Hematopoietic multipotent progenitor cell treated with erythropoietin and hydrocortisone succinate and interleukin-3 and kit ligand, for 4 days (in vitro differentiated cells): ENCODE measurements at regions not wholly inside any gene's neighbourhood (a gene's known extent, or its start where the extent isn't known, plus 50 kb on each side); places are given as distances from the start of the nearest gene placed in this dataset.
A peak's percentile ranks its signal among the peaks of the same experiment; 100 is the strongest.

Experiments
- DNase-seq: peaks from one replicate; pipeline ENCODE4 v3.0.0-alpha.2; 2015

DNA sequence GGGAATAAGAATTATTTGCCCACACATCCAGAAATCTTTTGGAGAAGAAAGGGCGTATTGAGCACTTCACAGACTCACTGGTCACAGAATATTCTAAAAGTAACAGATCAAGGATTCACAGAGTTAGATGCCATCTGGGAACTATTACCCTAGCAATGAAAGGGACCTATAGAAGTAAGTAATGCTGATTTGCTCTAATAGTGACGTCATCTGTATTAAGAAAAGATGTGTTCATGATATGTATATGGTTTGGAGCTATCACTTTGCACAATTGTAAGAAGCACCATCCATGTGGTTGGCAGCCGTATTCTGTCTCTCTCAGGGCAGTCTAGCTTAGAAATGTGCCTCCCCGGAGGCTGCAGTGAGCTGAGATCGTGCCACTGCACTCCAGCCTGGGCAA is 52.8 kb upstream of the SV2C start:
- DNase-seq: no peak

DNA sequence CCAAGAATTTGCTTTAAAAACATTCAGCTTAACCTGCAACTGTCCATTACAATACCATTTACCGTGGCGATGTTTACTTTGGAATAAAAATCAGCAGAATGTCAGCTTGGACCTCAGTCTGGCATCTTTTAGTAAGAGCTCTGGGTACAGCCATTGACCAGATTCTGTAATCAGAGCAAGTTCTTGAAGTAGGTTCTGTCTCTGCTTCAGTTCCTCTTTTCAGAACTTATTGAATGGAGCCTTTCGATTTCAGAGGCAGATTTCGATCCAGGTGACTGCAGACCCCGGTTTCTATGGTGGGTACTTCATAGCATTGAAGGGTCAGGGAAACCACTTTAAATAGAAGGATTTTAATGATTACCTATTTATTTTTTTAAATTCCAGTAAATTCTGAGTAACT is 53.4 kb upstream of the SV2C start:
- DNase-seq: no peak

DNA sequence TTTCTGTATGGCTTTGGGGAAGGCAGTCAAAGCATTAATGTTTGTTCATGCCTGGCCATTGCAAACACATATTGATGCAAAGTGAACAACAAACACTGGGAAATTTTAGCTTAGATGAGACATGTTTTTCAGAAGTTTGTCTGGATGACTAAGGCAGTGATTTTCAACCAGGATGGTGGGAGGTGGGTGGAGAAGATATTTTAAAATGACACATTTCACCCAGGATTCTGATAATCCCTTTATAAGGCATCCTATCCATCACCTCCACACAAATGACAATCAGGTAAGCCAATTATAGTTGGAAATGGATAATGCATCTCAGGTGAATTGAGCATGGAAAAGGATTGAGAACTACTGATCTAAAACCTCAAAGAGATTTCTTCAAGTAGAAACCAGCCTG is 57.4 kb upstream of the SV2C start:
- no peak for DNase-seq

DNA sequence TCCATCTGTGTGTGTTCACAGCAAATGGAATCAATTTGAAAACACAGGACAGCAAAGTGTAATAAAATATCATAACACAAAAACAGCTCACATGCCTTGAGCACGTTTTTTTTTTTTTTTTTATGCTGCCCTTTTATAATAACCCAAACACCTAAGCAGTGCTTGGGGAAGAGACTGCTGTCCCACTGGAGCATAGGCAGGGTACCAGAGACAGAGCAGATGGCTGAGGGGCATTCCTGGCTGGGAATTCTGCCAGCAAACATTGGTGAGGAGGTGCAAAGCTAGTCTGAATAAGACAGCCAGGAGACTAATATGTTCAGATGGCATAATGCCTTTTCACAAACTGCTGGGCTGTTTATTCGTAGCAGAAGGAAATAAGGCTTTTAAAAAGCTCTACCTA is 58.1 kb upstream of the SV2C start:
- no peak for DNase-seq

DNA sequence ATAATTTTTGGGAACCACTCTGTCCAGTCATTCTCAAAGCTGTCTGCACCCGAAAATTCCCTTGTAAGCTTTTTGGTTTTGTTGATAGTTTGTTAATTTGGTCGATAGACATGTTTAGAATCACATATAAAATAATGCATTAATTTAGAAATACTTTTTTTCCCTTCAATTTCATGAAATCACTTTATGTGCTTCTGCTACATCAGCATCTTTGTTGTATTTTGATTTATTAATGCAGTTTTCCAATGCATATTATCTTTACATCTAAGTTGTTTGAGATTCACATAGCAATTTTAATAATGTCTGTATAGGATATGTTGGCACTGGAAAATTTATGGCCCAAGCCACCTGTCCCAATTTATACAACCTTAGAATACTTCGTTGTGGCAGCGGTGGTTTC is 60.6 kb upstream of the SV2C start:
- DNase-seq: no peak

DNA sequence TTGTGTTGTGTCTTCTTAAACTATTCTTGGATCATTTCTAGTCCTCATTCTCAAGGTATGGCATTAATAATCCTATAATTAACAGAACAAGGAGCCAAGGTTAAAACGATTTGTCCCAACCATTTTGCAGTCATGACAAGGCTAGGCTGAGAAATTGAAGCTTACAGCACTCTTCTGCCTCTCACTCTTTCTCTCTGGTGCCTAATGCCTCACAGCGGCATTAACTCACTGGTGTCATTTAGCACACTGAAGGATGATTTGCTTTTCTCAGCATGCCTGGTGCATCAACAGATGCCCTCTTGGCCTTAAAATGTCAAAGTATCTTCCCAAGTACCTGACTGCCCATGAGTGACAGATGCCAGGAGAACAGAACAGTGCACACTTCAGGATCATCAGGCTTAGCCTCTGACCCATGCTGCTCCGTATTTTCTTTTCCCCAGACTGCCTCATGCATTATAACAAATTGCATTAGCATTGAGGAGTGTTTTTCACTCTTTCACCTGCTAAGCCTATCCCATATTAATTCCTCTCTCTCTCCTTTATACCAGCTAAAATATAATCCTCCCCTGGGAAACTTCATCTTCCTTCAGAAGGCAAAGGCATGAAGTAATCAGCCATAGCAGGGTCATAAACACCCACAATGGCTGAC is 61.1 kb upstream of the SV2C start:
- no peak for DNase-seq

DNA sequence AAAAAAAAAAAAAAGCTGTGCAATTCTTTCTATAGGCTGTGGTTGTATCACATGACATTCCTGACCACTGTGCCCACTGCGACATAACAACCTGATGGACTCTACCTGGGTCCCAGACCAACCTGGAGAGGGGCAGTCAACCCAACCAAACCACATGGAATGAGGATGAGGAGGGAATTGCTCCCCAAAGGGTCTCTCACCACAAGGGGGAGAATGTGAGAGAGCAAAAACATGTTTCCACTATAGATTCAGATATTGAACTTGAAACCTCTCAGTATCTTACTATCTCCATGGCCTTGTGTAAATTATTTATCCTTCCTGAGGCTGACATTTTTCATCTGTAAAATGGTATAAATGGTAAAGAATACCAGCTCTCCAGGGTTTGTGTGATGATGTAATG is 66.9 kb upstream of the SV2C start:
- peak; percentile 8 for DNase-seq

DNA sequence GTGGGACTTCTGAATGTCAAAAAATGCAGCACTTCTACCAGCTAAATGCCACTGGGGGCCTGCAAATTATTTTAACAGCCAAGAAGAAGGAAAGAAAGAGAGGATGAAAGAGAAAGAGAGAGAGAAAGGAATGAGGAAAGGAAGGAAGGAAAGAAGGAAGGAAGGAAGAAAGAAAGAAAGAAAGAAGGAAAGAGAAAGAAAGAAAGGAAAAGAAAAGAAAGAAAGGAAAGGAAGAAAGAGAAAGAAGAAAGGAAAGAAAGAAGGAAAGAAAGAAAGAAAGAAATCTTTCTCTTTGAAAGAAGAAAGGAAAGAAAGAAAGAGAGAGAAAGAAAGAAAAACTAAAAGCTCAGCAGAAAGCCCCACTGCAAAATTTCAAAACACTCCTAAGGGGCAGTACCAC is 69.2 kb upstream of the SV2C start:
- no peak for DNase-seq

DNA sequence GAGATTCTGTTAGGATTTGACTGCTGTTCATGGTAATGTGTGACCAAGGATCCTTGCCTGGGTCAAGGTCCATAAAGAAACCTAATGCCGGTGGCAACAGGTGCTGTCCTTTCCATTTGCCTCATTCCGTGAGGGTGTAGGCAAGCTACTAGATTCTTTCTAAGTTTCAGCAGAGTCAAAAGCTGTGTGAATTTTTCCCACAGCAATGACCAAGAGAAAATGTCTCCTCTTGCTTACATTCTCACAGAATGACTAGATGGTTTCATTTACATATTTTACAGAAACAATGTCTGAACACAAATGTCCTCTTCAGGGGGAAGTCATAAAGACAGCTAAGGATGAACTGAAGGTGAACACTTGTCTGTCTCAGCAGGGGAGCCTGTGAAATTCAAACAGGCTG is 75.3 kb upstream of the SV2C start:
- DNase-seq: no peak

DNA sequence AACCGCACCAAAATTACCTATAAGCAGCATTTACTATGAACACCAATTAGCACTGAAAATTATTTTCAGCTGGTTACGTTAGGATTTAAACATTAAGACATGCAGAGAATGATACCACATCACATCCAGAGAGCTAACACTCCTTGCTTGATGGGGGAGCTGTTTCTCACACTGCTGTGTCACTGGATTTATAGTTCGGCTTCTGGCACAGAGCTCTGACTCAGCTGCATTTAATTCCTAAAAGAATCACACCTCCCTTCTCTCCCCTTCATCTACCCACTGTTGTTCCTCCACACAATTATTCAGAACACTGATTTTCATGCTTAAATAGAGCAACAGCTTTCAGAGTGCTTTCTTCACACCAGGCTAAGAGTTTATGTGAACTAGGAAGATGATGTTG is 82.6 kb upstream of the SV2C start:
- DNase-seq: no peak

DNA sequence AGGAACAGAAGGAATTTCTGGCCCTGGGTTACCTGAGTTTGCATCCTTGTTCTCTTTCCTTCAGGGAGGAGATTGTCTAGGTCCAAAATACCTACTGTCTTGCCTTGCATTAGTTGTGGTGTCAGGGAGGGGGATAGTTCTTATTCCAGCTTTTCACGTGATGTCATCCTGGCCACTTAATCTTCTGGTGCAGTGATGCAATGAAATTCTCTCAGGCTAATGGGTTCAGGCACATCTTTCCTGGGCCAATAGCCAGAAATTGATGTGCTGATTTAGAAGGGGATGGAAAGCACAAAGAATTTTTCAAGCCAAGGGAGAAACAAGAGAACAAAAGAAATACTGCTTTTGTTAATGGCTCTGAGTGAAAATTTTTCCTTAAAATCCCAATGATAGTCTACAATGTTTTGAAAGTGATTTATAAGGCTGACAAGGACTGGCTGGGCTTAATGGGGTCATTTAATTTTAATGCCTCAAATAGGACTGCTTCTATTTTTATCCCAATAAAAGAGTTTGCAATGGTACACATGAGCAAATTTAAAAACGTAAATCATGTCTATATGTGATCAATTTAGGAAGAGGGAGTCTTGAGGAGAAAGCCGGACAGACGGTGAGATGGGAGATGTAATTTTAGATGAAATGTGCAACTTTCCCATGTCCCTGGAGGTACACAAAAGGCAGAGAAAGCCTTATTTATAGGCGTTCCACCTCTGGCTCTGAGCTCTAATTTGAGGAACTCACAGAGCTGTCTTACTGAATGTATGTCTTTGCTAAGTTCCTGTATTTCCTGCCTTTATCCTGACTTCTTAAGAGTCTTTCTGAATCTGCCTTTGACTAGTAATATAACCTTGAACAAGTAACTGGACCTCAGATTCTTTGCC is 89.3 kb upstream of the SV2C start:
- peak; percentile 6 for DNase-seq

DNA sequence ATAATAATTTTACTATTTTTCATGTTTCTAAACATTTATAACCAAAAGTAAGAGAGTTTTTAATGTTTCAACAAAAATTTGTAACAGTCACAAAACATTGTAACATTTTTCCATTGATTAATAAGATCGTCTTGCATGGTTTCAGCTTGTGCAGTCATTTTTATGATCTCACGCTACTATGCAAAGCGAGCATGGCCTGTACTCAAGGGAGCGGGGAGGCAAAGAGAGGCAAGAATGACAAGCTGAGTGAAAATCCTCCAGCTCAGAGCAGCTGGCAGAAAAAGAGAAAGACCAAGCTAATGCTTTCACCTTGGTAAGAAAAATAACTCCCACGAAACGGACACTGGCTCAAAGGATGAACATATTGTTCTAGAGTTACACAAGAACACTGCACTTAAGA is 90.0 kb upstream of the SV2C start:
- no peak for DNase-seq

DNA sequence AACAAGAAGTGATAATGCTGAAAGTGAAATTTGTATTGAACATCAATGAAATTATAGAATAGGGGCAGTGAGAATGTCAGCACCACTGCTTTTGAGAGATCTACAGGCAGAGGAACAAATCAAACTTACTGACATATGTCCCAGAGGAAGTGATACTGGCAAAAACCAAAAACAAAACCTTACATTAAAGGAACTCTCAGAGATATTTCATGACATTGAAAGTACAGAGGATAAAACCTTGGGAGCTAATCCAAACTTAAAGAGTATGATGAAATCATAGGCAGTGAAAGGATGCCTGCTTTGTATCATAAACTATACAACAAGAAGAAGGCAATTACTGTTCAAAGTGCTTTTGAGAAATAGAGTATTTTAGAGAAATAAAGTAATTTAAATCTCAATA is 90.4 kb upstream of the SV2C start:
- DNase-seq: no peak

DNA sequence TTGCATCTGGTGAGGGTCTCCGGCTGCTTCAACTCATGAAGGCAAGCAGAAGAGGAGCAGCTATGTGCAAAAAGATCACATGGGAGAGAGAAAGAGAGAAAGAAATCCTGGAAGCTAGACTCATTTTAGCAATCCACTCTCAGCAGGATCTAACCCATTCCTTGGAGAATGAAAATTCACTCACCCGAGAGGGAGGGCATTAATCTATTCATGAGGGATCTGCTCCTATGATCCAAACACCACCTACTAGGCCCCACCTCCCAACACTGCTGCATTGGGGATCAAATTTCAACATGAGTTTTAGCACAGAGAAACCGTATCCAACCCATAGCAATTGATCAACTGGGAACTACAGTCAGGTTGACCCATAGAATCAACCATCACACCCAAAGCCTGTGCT is 98.1 kb upstream of the SV2C start:
- no peak for DNase-seq

DNA sequence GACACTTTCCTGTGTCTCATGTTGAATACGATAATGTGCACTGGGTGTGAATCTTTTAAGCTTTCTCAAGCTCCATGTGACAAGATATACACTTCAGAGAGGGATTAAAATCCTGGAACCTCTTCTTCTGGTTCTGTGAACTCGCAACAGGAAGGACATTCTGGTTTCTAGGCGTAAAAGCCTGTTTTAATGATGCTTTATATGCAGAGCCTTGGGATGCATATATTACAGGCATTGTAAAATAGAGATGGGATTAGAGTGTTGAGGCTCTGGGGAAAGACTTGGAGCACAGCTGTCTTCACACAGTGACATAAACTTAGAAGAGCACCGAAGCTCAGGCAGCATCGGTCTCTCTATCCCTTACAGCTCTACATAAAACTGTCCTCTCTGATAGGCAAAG is 107.7 kb upstream of the SV2C start:
- DNase-seq: no peak

DNA sequence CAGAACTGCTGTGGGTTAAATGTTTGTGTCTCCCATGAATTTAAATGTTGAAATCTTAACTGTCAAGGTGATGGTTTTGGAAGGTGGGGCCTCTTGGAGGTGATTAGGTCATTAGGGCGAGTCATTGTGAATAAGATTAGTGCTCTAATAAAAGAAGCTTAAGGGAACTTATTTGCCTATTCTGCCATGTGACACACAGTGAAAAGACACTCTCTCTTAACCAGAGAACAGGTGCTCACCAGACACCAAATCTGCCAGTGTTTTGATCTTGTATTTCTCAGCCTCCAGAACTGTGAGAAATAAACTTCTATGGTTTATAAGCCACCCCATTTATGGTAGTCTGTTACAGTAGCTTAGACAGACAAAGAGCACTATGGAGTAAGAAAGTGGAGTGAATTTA is 117.9 kb upstream of the SV2C start:
- DNase-seq: no peak

DNA sequence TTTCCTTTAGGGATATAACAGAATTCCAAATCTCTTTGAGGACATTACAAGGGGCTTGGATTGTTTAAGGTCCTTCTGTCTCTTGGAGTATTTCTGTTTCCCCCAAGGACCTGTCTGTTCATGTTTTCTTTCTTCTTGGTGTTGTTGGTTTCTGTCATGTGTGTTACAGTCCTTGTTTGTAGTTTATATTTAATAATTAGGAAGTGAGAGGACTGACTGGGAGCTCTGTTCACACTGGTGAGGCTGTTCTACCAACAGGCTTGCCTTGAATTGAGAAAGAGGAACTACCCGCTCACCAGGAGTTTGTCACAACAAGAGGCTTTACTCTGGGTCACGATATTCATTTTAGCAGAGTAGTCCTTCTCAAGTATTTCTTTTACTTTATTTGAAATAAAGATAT is 119.2 kb upstream of the SV2C start:
- peak; percentile 50 for DNase-seq

DNA sequence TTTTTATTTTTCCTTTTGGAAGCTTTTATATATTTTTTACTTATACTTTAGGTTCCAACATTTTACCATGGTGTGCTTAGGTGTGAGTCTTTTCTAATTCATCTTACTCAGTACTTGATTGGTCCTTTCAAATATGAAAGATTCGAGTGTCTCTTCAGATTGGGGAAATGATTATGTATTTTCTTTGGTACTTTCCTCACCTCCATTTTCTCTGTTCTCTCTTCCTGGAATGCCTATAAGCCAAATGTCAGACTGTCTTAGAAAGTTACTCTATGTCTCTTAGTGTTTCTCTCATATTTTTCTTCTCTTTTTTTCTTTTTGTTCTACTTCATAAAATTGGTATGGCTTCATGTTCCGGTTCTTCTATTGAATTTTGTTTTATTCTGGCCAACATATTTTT is 119.6 kb upstream of the SV2C start:
- no peak for DNase-seq

DNA sequence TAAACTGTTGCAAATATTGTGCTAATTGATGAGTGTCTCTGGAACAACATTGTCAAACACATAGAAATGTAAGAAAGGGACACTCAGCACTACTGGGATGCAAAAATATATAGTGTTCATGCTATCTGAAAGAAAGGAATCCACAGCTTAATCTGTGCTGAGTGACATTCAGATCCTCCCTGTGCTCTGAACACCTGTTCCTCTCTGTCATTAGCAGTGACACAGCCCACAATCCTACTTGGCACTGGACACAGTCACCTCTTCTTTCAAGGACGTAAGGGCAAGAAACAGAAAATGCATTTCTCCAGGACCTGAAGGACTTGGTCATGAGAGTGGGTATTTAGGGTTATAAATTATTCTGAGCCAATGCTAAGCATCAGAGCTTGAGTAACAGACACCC is 121.4 kb upstream of the SV2C start:
- no peak for DNase-seq

DNA sequence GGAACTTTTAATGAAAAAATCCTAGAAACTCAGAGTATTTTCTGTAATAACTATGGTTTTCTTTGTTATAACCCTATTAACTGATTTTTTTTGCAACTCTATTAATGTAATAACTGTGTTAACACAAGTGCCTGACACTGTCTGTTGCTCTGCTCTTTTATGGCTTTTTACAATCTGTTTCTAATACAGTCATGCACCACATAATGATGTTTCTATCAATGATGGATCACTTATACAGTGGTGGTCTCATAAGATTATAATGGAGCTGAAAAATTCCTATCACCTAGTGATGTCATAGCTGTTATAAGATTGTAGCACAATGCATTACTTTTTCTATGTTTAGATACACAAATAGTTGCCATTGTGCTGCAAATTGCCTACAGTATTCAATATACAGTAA is 123.1 kb upstream of the SV2C start:
- DNase-seq: no peak

DNA sequence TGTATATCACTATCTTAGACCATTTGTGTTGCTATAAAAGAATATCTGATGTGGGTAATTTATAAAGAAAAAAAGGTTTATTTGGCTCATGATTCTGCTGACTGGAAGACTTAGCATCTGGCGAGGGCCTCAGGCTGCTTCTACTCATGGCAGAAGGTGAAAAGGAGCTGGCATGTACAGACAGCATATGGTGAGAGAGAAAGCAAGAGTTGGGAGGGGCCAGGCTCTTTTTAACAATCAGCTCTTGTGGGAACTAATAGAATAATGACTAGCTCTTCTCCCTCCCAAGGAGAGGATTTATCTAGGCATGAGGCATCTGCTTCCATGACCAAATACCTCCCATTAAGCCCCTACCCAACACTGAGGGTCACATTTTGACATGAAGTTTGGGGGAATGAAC is 130.2 kb upstream of the SV2C start:
- no peak for DNase-seq

DNA sequence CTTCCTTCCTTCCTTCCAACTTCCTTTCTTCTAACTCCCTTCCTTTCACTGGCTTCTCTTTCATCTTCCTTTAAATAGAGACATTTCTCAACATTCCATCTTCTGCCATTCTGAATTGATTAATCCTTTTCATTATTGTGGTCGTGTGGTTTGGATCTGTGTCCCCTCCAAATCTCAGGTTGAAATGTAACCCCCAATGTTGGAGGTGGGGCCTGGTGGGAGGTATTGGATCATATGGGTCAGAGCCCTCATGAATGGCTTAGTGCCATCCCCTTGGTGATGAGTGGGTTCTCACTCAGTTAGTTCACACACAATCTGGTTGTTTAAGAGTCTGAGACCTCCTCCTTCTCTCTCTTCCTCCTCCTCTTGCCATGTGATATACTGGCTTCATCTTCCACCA is 130.9 kb upstream of the SV2C start:
- no peak for DNase-seq

DNA sequence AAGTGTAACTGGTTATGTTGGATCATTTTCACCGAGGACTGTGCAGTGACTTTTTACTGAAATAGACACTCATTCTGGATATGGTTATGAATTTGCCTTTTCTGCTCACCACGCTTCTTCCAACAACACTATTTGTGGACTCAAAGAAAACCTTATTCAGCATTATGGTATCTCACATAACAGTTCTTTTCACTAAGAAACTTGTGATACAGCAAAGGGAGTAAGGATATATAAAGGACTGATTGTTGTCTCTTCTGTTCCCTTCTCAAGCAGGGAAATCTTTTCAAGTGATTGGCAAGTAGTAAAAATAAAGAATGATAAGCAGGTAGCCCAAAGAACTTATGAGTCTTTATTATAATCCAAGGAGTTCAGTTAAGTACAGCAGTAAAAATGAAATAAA is 131.5 kb upstream of the SV2C start:
- DNase-seq: no peak

DNA sequence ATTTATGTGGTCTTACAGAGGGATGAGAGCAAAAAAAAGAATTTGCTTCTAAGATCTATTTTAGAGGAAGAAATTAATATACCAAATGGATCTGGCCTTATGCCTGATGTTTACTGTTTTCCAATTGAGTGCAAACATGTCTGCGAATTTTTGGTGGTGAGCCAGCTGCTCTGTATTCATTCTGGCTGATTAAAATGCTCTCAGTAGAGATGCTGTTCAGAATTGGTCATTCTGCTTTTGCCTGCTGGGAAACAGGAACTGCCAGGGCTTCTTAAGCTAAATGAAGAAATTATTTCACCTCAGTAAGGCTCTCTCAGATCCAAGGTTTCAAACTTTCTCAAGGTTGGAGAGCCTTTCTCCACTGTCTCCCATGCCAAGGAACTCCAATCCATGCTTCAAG is 132.0 kb upstream of the SV2C start:
- DNase-seq: no peak

DNA sequence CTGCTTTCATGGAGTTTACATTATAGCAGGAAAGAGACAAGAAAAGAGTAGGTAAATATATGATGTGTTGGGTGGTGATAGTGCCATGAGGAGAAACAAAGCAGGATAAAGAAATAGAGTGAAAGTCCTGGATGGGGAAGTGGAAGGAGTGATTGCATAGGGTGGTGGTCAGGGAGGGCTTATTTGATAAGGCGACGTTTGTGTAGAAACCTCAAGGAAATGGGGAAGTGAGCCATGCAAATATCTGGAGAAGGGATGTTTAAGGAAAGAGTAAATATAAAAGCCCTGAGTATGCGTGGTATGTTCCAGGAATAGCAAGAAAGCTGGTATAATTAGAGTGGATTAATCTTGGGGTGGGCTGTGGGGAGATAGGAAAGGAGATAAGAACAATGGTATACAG is 134.7 kb upstream of the SV2C start:
- peak; percentile 16 for DNase-seq
